Lung (tissue), 11 donors: ENCODE measurements at regions not wholly inside any gene's neighbourhood (a gene's known extent, or its start where the extent isn't known, plus 50 kb on each side); places are given as distances from the start of the nearest gene placed in this dataset.
A peak's percentile ranks its signal among the peaks of the same experiment; 100 is the strongest.

ENCODE experiments used
- ATAC-seq: fragments of 200-7000 bp; cut with Tn5 transposase; one replicate; pipeline ENCODE4 v1.9.1; 2020; ENCODE audit warnings: moderate number of reproducible peaks; ENCODE audit not compliant: insufficient read depth, low FRiP score
- DNase-seq, 3 donors: peaks; one replicate each; pipeline ENCODE4 v3.0.0-alpha.2; 2013 to 2017
- H3K27ac ChIP-seq, 2 donors: one replicate each; pipeline ENCODE4 v1.5.1; 2013; ENCODE audit warnings: mild to moderate bottlenecking in 2 of 2, moderate library complexity in 2 of 2, control low read depth in 1 of 2, inconsistent platforms in 1 of 2, low read depth in 1 of 2, low read length in 1 of 2
- H3K27me3 ChIP-seq, 3 donors: one replicate each; pipeline ENCODE4 v1.5.1; 2013; ENCODE audit warnings: low read length in 2 of 3; ENCODE audit not compliant: control insufficient read depth in 3 of 3, insufficient read depth in 3 of 3
- H3K36me3 ChIP-seq, 4 donors: one replicate each; pipeline ENCODE4 v1.5.1; 2013; ENCODE audit warnings: low read length in 4 of 4, mild to moderate bottlenecking in 1 of 4, moderate library complexity in 1 of 4; ENCODE audit not compliant: control insufficient read depth in 4 of 4, insufficient read depth in 4 of 4
- H3K4me1 ChIP-seq, 5 donors: one replicate each; pipeline ENCODE4 v1.5.1; 2013; ENCODE audit warnings: low read length in 5 of 5, mild to moderate bottlenecking in 2 of 5, moderate library complexity in 1 of 5; ENCODE audit not compliant: control insufficient read depth in 5 of 5, insufficient read depth in 5 of 5
- H3K4me3 ChIP-seq: one replicate; pipeline ENCODE4 v1.5.1; 2013; ENCODE audit warnings: mild to moderate bottlenecking, control low read depth, moderate library complexity
- H3K9ac ChIP-seq, 2 donors: one replicate each; pipeline ENCODE4 v1.5.1; 2013; ENCODE audit warnings: low read length in 2 of 2, control low read depth in 1 of 2; ENCODE audit not compliant: insufficient read depth in 1 of 2
- H3K9me3 ChIP-seq, 4 donors: one replicate each; pipeline ENCODE4 v1.5.1; 2013; ENCODE audit warnings: low read length in 3 of 4, mild to moderate bottlenecking in 1 of 4, moderate library complexity in 1 of 4; ENCODE audit not compliant: control insufficient read depth in 4 of 4, insufficient read depth in 3 of 4
- CTCF ChIP-seq: IDR thresholded peaks from 2 replicates; pipeline ENCODE4 v1.5.1; 2012; ENCODE audit warnings: mild to moderate bottlenecking; ENCODE audit errors: control extremely low read depth, extremely low read depth
- WGBS, 2 donors: extraction: QIAGEN DNeasy Blood & Tissue Kit; methylation state at CpG; one replicate each; pipeline ENCODE4 v1.1.7; 2013; 5-methylcytosine and 5-hydroxymethylcytosine counted together
- donor health status: control.
- donor health status: control.
- donor health status: Bipolar disorder and iron deficiency.
- donor health status: healthy.
- donor health status: DM: yes; HTN: yes; CAD: no.

GRCh38 chr15:35663956-35664355 is 118.0 kb upstream of the DPH6 start:
- no peak for TF ChIP-seq CTCF
- no peak for DNase-seq
- Histone ChIP-seq H3K36me3 (no peaks in the 10 kb centered on the region), H3K27ac (peak overlapping the region in 1 of 2 donors; percentile 45), H3K27me3 (no peaks in the 10 kb centered on the region), H3K9ac (no peak overlapping the region), H3K4me1 (peaks cover 0 to 21% (median 8%) of the 10 kb centered on the region in 5 donors), H3K9me3 (no peaks in the 10 kb centered on the region), H3K4me3 (no peak overlapping the region)
- WGBS, 2 donors: 67 to 73% methylated on average over 2 of the region's 2 CpGs
- ATAC-seq: no peak

GRCh38 chr15:35665896-35666536 is 120.1 kb upstream of the DPH6 start:
- peak overlapping the region; percentile 68 to 88 for H3K27ac ChIP-seq
- H3K4me3 ChIP-seq: no peak overlapping the region
- H3K4me1 ChIP-seq: peaks cover 0 to 29% (median 8%) of the 10 kb centered on the region in 5 donors
- H3K9me3 ChIP-seq: no peaks in the 10 kb centered on the region
- DNase-seq (peak in 1 of 3 donors; percentile 24), ATAC-seq (no peak)
- H3K36me3 ChIP-seq: no peaks in the 10 kb centered on the region
- WGBS, 2 donors: 55 to 83% methylated on average over 9 of the region's 9 CpGs
- no peak overlapping the region for H3K9ac ChIP-seq
- no peaks in the 10 kb centered on the region for H3K27me3 ChIP-seq
- TF ChIP-seq CTCF: no peak

GRCh38 chr15:35667908-35668307 is 121.9 kb upstream of the DPH6 start:
- Histone ChIP-seq H3K9me3 (no peaks in the 10 kb centered on the region), H3K36me3 (no peaks in the 10 kb centered on the region), H3K4me3 (no peak overlapping the region), H3K27ac (peak overlapping the region in 1 of 2 donors; percentile 65), H3K4me1 (peaks cover 4 to 38% (median 8%) of the 10 kb centered on the region in 5 donors), H3K27me3 (no peaks in the 10 kb centered on the region), H3K9ac (no peak overlapping the region)
- ATAC-seq (no peak), DNase-seq (no peak)
- 60 to 62% methylated on average over 1 of the region's 1 CpG for WGBS, 2 donors
- no peak for TF ChIP-seq CTCF

- Histone ChIP-seq H3K4me3 (no peak overlapping the region), H3K9me3 (no peaks in the 10 kb centered on the region), H3K9ac (no peak overlapping the region), H3K4me1 (peaks cover 4 to 45% (median 9%) of the 10 kb centered on the region in 5 donors), H3K36me3 (no peaks in the 10 kb centered on the region), H3K27me3 (no peaks in the 10 kb centered on the region), H3K27ac (peak overlapping the region in 1 of 2 donors; percentile 77)
- 76 to 81% methylated on average over 3 of the region's 3 CpGs for WGBS, 2 donors
- no peak for DNase-seq
- no peak for ATAC-seq
- TF ChIP-seq CTCF: no peak
Measured at GRCh38 chr15:35669021-35669420, 123.1 kb upstream of the DPH6 start.
